HG03135 (cell line): ENCODE measurements at regions not wholly inside any gene's neighbourhood (a gene's known extent, or its start where the extent isn't known, plus 50 kb on each side); places are given as distances from the start of the nearest gene placed in this dataset.

ENCODE experiments used
- ATAC-seq: cut with Tn5 transposase; IDR thresholded peaks from one replicate; pipeline ENCODE4 v1.9.1; 2021; ENCODE audit warnings: mild to moderate bottlenecking, moderate library complexity; ENCODE audit not compliant: unreplicated experiment

DNA sequence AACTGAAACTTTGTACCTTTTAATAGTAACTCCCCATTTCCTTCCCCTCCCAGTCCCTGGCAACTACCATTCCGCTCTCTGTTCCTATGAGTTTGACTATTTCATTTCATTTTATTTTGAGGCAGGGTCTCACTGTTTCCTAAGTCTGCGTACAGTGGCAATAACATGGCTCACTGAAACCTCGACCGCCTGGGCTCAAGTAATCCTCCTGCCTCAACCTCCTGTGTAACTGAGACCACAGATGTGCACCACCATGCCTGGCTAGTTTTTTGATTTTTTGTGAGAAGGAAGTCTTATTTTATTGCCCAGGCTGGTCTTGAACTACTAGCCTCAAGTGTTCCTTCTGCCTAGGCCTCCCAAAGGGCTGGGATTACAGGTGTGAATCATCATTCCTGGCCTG, 808.1 kb downstream of the CDH11 start:
- ATAC-seq: no peak

GRCh38 chr16:64312980-64313379, 808.9 kb downstream of the CDH11 start:
- ATAC-seq: no peak

DNA sequence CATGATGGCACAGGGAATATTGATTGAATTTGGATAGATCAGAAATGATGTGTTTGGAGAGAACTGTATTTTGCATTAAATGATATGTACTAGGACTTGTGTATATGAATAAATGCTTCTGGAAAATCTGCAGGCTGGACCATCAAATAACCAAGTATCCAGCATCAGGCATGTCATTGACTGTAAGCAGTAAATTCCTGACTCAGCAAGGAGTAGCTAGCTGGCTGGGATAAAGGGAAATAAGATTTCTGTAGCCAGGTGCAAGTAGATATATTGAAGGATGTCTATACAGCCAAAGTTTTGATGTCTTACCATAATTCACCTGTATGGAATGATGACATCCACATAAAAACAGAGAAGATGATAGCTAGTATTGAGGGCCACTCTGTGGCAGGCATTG, 809.6 kb downstream of the CDH11 start:
- no peak for ATAC-seq

DNA sequence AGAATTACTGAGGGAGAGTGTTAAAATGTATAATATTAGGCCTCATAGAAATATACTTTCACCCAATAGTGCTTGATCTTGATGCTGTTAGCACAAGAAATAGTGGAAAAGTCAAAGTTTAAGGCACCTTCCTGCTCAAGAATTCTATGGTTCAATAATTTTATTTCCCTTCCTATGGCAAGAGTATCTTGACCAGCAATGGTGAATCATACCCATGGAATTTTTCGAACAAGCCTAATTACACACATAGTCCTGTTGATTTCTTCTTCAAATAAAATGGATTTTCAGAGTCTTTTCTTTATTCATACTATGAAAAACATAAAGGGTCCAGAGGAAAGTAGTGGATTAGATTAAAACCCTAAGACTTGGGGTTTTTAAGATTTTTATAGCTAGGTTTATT, 810.6 kb downstream of the CDH11 start:
- ATAC-seq: no peak

DNA sequence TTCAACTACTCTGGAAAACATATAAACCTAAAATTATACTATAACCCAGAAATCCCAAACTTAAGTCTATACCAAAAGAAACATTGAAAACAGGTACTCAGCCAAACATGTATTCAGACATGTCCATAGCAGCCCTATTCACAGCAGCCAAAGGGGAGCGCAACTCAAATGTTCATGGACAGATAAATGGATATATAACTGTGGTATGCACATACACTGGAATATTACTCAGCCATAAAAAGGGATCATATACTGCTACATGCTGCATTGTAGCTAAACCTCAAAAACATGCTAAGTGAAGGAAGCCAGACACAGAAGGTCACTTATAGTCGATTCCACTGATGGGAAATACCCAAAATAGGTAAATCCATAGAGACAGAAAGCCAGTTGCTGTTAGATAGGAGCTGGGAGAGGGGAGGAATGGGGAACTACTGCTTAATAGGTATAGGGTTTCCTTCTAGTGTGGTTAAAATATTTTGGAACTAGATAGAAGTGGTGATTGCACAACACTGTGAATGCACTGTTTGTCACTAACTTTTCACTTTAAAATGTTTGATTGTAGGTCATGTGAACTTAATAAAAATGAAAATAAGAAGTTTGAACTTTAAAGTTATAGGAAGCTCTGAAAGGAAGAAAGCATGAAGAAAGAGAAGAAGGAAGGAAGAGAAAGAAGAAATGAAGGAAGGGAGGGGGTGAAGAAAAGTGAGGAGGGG, 812.3 kb downstream of the CDH11 start:
- no peak for ATAC-seq

GRCh38 chr16:64308721-64309120, 813.1 kb downstream of the CDH11 start:
- ATAC-seq: no peak

DNA sequence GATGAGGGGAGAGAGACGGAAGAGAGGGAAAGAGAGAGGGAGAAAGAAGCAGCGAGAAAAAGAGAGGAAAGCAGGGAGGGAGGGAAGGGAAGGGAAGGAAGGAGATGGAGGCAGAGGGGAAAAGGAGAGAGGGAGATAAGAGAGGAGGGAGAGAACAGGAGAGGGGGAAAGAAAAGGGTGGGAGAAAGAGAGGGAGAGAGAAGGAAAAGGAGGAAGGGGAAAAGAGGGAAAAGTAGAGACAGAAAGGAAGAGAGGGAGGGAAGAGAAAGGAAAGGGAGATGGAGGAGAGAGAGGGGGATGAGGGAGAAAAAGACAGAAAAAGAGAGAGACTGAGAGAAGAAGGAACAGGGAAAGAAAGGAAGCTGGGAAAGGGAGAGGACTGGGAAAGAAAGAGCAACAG, 814.4 kb downstream of the CDH11 start:
- no peak for ATAC-seq

DNA sequence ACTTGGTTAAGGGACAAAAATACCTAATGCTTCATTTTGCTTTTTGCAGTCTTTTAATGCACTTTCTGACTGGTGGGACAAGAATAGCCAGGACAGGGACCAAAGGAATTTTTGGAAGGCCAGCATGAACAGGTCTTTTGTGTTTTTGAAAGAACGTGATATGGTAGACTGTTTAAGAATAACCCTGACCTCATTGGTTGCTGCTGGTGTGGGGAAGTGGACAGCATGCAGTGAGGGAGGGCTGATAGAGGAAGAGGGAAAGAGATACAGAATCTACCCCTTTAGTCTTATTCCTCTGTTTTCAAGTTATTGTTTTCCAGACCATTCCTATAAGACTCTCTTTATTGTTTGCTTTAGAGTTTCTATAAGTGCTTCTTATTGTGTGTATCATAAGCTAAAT, 816.2 kb downstream of the CDH11 start:
- ATAC-seq: no peak

GRCh38 chr16:64304951-64305350, 816.9 kb downstream of the CDH11 start:
- no peak for ATAC-seq

DNA sequence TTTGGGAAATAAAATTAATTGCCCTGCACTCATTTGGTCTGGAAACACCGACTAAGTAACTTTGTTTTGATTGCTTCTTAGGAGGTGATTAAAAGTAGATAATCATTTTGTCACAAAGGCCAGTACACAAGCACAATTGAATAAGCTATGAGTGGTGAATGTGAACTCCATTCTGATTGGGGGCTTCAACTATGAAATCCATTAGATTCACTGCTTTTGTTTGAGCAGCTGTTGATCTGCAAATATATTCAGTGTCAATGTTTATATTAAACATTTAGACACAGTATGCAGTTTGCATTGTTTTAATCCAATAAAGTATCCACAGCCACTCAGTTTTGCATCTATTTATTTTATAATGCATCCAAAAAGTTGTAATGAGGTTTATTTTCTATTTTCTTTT, 817.5 kb downstream of the CDH11 start:
- ATAC-seq: no peak

- ATAC-seq: no peak
Observed at GRCh38 chr16:64297863-64298600, 823.8 kb downstream of the CDH11 start.

DNA sequence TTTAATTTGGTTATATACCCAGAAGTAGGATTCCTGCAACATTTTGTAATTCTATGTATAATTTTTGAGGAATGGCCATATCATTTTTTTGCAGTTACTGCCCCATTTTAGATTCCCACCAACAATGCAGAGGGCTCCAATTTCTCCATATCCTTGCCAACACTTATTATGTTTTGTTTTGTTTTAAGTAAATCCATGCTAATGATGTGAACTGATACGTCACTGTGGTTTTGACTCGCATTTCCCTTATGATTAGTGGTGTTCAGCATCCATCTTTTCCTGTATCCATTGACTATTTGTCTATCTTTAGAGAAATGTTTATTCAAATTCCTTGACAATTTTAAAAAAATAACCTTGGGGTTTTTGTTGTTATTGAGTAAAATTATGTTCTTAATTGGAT, 826.4 kb downstream of the CDH11 start:
- ATAC-seq: no peak

GRCh38 chr16:64292953-64293352, 828.9 kb downstream of the CDH11 start:
- no peak for ATAC-seq

GRCh38 chr16:64292161-64292560, 829.7 kb downstream of the CDH11 start:
- no peak for ATAC-seq

- ATAC-seq: no peak
Observed at GRCh38 chr16:64290461-64290860, 831.4 kb downstream of the CDH11 start.

DNA sequence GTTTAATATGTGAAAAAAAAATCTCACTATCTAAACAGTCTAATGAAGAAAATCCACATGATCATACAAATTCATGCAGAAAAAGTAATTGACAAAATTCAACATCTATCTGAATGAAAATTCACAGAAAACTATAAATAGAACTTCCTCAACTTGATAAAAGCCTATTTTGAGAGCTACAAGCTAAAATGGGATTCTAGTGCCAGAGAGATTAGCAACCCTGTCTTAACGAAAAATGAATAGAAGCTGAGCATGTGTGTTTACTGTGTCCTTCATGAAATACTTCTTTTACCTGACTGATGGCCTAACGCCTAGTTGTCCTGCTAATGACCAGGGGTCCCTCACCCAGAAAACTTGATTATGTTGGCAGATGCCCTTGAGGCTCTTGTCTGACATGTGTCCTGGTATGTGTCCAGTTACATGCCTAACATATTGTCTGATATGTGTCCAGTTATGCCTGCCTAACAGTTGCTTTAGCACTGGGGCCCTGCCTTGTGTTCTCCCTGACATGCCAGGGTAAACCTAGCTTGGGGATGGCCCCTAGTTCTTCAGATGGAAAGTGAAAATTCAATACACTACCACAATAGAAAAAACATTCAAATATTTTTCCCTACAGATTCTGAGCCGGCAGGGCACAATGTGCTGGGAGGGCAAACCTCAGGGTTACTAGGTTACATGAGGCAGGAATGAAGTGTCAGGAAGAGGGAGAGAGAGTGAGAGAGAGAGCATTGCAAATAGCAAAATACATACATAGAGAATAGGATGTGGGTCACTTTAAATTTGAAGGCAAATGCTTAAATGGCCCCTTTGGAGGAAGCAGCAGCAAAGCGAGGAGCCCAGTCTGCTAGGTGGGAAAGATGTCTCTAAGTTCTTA, 834.0 kb downstream of the CDH11 start:
- ATAC-seq: no peak

- ATAC-seq: no peak
Observed at GRCh38 chr16:64282181-64282580, 839.7 kb downstream of the CDH11 start.

GRCh38 chr16:64280317-64280716, 841.5 kb downstream of the CDH11 start:
- no peak for ATAC-seq

GRCh38 chr16:64278196-64278595, 843.7 kb downstream of the CDH11 start:
- ATAC-seq: no peak

DNA sequence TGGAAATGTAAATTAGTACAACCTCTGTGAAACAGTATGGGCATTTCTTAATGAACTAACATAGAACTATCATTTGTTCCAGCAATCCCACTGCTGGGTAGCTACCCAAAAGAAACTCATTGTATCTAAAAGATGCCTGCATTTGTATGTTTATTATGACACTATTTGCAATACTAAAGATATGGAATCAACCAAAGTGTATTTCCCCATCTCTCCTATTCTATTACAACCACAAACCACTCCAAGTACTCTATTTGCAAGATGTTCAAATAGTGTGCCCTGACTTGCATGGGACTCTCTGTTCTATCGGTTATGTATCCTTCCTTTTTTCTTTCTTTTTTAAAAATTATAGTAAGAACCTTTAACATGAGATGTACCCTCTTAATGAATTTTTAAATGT, 845.2 kb downstream of the CDH11 start:
- ATAC-seq: no peak

- no peak for ATAC-seq
Observed at GRCh38 chr16:64272028-64272427, 849.8 kb downstream of the CDH11 start.

DNA sequence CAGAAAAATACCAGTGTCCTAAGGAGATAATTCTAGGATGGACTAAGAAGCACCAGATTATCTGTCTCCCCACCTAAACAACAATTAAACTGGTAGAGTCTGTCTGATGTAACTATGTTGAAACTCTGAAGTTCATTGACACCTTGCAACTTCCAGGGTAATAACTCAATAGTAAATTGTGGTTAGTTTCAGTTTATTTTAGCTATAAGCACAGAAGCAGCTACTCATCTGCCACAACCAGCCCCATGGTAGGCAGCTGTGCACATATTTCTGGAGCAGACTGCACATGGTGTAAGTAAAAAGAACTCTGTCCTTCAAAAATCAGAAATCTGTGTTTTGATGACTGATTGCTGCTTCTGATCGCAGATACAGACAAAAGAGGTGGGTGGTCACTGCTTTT, 852.1 kb downstream of the CDH11 start:
- ATAC-seq: no peak
